Stimulated activated CD4-positive, alpha-beta T cell treated with anti-CD3 and anti-CD28 coated beads, Interleukin-12 subunit alpha, Interleukin-12 subunit beta, amount 100 ng/mL, for 48 hours (primary cell): ENCODE measurements at regions not wholly inside any gene's neighbourhood (a gene's known extent, or its start where the extent isn't known, plus 50 kb on each side); places are given as distances from the start of the nearest gene placed in this dataset.
"Not testable (repeated sequence)": the region's sequence is repeated elsewhere in the genome, so short reads cannot be mapped to it uniquely, and the experiment has no call there.

Experiments used
- DNase-seq, 3 donors: peaks; one replicate each; pipeline ENCODE4 v3.0.0-alpha.2; 2020; ENCODE audit warnings: low read depth in 2 of 3, low spot score in 1 of 3

DNA sequence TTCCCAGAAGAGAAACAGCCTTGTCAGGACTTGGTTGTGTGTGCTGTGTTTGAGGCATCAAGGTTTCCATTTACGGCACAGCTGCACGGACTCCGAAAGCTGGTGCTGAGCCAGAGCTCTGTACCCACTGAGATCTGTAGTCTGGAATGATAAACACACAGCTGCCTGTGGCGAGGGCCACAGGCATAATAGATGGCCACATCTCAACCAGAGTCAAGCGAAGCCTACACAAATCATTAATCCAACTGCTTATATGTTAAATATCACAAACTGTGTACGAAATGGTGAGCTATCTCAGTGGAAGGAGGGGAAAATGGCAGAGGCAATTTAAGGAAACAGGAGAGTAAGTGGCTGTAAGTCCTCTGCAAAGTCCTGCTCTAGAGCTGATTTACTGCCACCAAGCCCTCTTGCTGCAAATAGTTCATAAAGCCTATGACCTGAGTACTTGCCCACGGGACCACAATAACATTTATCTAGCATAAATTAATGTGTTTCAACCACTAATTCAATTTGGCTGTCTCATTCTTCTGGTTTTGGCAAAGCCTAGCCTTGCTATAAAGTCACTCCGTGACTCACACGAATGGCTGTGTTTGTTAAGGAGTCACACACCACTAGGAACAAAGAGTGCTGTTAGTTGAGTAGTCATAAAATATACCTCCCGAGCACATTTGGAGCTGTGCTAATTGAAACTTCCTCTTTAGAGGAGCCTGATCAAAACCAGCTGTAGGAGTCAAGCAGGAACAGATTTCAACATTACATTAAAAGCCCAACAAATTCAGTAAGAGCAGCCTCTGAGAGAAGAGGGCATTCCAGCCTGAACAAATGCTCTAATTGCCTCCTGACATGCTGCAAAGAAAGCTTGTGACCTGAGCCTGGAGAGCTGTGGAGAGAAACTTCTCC, 738.6 kb upstream of the ZNF608 start:
- DNase-seq, result no peak

DNA sequence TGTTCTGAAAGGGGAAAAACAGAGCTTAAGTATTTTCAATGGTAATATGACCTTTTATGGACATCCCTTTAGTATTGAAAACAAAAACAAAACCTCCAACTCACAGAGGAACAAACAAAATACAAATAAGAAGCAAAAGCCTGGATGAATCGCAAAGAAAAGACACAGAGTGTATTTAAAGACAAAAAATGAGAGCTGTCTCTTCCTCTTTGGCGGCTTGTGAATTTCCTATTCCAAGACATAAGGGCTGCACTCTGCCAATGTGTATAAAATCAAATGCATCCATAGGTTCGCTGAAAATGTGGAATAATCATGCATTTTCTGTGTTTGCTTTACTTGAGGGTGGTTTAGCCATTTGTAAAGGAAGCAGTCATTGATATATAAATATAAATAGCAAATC, 739.3 kb upstream of the ZNF608 start:
- DNase-seq, result no peak

DNA sequence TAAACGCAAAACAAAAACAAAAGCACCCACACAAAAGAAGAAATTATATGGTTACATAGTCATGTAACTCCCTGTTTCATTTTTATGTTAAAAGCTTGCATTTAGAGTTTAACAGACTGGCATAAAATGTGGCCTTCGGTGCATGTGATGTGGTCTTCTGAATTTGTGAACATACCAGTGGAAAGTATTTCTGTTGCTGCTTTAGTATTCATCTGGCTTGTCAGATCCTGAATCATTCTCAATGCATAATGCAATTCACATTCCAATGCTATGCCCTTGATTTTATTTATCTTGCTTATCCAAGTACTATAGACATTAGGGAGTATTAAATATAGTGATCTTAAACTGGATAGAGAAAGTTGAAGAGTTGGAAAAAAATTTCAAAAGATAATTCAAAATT, 740.2 kb upstream of the ZNF608 start:
- no peak for DNase-seq

DNA sequence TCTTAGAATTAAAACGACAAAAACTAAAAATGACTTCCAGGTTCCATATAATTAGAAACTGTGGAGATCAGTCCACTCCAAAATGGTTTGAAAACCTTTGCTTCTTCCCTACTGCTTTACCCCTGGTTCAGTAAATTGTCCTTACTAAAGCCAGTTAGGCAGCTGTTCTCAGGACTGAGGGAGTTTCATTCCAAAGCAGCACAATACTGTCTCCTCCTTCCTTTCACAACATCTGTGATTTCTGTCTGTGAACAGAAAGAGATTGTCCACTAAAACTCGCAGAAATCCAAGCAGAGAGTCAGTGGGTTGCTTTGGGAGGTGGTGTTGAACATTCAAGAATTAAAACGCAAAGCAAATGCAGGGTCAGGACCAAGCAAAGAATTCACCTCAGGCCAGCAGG, 740.8 kb upstream of the ZNF608 start:
- no peak for DNase-seq

DNA sequence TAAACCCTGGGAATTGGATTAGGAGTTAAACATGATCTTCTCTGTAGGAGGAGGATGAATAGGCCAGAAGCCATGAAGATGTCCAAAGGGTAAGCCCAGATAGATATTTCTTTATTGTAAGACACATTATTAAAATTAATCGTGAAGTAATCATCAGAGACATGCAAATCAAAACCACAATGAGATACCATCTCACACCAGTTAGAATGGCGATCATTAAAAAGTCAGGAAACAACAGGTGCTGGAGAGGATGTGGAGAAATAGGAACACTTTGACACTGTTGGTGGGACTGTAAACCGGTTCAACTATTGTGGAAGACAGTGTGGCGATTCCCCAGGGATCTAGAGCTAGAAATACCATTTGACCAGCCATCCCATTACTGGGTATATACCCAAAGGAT, 741.2 kb upstream of the ZNF608 start:
- DNase-seq, result not testable (repeated sequence)

DNA sequence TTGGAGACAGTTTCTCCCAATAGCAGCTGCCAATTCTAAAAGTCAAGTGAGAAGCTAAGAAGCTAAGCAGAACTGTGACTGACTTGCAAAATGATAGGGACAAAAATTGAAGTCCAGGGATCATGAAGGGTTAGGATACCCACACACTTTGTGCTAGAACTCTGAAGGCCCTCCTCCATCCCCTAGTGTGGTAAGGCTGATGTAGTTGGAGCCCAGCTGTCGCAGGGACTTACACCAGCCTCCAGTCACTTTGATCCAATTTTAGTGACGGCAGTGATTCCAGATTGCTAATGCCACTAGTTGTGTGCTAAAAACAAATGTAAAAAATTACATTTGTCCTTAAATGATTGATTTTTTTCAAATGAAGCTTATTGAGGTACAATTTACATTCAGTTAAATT, 742.7 kb upstream of the ZNF608 start:
- no peak for DNase-seq

DNA sequence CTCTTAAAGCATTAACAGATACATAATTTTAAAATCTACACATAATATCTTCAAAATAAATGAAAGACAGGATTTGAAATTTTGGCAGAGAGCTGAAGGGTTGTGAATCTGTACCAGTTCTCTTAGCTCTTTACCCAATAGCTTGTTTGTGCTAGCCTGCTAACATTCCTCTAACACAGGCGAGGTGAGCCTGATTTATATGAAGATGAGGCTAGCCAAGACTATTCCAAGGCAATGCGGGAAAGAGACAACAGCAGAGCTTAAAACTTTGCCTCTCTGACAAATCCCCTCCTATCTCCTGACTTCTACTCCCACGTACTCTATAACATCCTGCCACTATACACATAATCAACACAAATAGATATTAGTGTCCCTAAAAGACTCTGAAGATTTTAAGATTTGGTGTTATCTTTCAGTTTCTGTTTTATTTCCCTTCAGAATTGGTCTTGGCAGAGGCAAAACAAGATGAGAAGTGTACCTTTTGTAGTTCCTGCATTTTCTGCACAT, 745.6 kb upstream of the ZNF608 start:
- DNase-seq, result no peak

DNA sequence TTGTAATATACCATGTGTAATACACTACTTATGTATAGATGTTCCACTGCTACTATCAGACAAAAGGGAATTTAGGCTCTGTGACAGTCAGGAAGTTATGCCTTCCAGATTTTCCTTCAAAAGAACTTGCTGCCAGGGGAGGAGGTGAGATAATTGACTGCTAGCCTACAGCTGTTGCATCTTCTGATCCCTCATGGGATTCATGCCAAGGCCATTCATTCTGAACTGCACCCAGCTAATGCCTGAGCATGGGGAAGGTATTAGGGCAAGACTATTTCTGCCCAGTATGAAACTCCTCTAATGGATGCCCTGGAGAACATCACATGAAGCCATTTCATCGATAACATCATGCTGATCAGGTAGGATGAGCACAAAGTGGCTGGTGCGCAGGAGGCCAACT, 746.5 kb upstream of the ZNF608 start:
- no peak for DNase-seq

DNA sequence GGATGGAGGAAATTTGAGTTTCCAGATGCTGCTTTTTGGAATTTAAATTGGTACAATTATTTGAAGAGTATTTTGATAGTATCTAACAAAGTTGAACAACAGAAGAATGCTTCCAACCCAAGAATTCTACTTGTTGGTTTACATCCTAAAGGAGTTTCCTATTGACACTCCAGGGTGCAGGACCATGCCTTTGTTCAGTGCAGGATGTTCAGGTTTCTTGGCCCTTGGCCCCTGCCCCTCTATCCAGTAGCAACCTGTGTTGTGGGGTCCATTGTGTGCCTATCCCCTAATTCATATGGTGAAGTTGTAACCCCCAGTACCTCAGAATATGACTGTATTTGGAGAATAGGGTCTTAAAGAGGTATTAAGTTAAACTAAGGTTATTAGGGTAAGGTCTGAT, 750.0 kb upstream of the ZNF608 start:
- DNase-seq, result no peak

DNA sequence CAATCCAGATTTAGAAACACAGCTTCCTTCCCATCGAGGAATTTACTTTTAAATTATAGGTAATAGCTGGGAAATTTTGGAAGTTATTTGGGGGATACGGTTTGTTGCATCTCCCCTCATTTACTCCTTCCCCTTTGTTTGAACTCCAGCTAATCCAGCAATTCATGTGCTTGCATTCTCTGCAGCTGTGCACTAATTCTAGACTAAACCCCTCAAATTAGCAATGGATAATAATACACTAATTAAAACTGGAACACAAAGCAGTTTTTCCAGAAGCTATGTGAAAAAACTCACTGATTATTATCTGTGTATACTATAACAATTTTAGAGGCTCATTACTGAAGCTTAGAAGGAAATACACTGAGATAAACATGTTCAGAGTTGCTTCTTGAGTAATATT, 751.2 kb upstream of the ZNF608 start:
- DNase-seq, result no peak

DNA sequence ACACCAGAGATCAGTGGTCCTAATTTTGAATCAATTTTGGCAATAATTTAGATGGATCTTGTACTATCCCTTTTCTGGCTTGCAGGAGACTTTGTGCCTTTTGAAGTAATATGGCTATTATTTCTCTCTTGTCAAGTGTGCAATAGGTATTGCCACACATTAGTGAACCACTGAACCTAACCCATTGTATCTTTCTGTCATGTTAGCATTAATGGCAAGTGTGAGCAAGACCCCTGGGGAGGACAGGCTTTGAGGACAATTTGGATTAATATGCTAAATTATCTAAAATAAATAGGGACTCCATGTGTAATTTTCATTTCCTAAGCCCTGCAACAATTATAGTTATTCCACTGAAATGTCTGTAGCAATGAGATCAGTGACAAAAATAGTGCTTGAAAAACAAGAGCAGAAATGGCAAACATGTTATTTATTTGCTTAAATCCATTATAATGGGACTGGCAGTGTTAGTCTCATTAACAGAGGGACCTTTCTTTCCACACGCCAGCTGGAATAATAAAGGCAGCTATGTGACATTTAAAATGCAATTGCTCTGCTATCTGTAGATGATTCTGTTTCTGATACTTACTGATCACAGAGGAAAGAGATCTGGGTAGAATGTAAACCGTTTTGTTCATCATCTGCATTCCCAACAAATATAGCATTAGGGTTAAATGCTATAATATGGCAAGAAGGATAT, 753.3 kb upstream of the ZNF608 start:
- DNase-seq, result no peak

DNA sequence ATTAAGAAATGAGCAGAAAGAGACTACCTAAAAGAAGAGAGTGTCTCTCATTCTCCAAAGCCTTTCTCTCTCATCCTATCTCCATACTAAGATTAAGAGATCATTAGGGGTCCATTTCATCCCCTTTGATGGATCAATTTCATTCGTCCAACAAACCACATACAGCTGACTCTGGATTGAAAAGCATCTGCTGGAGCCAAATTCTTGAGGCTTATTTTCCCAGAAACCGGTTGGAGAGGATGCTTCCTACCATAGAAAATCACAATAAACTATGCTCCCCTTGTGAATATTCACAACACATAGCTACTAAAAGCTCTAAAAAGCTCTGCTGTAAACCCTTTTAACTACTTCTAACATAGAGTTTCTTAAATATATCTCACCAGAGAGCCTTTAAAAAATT, 755.0 kb upstream of the ZNF608 start:
- no peak for DNase-seq

DNA sequence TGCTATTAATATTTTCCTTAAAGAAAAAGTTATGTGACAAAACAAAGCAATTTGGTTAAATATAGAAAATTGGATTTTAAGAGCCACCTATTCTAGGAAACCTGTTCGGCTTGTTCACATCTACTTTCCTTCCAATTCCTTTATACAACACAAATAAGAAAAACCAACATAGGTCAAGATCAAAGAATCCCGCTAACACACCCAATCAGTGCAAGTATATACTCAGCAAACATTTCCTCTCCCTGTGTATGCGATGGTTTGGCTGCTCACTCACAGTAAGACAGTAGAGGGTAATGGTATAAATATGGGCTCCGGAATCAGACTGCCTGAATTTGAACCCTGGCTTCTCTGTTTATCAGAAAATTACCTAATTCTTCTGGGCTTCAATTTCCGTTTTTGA, 757.5 kb upstream of the ZNF608 start:
- DNase-seq, result no peak

DNA sequence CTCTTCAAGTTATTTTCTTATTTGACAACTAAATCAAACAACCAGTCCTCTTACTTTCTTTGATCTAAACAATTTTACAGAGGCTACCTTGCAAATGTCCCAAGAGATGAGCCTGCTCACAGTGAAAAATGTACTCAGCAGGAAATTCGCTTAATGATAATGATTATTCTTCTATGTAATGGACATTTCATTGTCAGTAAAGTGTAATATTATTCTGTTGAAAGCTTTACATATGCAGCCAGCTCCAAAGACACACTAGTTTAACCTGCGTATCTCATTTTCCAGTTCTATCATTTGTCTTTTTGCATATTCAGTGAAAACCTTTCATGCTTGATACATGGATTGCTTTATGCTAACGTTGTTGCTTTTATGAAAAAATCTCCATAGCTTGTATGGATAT, 758.7 kb upstream of the ZNF608 start:
- no peak for DNase-seq

DNA sequence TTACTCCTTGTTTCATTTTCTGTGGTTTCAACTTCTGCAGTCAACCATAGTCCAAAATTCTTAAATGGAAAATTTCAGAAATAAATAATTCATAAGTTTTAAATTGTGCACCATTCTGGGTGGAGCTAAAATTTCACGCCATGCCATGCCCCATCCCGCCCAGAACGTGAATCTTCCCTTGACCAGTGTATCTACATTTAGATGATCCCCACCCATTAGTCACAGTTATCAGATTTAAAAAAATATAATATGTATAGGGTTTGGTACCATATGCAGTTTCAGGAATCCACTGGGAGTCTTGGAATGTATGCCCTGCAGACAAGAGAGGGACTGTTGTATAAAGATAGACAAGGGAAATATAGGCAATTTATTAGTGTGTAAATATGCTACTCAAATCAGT, 759.7 kb upstream of the ZNF608 start:
- DNase-seq, result no peak

DNA sequence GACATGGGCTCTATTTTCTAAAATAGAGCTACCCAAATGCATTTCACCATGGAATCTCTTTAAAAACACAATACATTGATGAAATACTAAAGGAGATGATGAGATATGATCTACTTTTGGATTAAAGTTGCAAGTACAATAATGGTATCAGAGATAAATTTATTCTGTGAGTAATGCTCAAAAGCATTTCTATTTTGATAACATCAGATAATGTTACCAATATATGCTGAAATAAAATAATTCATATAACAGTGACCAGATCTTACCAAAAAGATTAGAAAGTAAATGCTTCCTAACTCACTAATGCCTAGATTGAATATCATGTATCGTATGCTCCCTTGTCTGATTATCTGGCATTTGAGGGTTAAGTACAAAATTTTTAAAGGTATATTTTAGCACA, 761.8 kb upstream of the ZNF608 start:
- no peak for DNase-seq

DNA sequence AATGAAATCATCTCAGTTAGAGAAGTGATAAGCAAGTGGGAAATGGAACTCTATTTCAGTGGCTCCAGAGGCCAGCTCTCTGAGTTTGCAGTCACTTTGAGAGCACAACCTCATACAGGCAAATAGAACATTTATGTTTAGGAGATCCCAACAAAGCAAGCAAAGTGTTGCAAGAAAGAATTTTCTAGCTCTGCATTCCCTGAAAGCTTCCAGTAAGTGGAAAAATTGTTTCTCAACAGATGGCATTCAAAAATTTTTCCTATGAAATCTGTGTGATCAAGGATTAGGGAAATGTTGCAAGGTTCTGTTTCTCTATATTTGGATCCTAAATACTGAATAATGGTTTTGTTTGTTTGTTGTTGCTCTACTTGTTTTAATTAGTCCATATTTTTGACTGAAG, 764.2 kb upstream of the ZNF608 start:
- no peak for DNase-seq

DNA sequence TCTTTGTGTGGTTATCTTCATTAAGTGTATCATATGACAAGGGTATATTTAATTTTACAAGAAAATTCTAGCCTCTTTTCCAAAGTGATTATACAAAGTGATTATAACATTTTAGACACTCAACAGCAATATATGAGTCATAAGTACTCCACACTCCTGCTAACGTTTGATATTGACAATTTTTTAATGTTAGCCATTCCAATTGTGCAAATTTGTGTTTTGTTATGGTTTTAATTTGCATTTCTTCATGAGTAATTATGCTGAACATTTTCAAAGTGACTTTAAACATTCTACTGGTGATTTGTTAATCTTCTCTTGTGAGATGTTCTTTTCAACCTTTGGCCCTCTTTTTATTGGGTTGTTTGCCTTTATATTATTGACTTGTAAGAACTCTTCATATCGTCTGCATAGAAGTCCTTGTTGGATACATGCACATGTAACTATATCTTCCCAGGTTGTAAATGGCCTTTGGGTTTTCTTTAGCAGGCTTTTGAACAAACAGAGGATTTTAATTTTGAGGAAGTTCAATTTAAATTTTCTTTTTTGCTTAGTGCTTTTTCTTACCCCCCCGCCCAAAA, 771.6 kb upstream of the ZNF608 start:
- DNase-seq, result no peak

DNA sequence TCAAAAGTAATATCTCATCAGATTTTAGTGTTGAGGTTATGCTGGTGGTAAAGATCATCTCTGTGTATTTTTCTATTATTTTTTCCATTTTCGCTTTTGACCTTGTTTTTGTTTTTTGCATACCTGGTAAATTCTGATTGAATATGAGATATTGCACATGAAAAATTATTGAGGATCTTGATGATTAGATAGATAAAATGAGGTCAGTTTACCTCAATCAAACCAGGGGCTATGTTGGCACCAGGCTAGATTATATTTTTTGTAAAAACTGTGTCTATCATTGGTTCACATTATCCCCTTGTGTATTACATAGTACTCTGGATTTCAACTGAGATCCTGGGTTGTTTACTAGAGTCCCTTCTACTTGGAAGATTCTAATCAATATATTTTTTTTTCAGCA, 774.9 kb upstream of the ZNF608 start:
- no peak for DNase-seq

DNA sequence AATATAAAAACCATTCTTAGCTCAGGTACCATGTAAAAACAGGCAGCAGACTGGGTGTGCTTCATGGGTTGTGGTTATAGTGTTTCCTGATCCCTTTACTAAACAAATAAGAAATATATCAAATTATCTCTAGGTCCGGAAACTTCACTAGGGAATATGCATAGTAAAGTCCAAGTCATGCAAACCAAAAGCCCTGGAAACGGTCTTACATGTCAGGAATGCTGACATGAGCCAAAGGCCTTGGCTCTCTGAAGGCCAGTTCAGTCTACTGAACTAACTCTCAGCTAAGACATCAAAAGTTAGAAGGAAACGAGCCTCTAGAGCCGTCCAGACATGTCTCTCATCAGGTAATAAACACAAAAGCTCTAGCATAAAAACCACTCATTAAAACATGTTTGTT, 778.9 kb upstream of the ZNF608 start:
- DNase-seq, result no peak

DNA sequence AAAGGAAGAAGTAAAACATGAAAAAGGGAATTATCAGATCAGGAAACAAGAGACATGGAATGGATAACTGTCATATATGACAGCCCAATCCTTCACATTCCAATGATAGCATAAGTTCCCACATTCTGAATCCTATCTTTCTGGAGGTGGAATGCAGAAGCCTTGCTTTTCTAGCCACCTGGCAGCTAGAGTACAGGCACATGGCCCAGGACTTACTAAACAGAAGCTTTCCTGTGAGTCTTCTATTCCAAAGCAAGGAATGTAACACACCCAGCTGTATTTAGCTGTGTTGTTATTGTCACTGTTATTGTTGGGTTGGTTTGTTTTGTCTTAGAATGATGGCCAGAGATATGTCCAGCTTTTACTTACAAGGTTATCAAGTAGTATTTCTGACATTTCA, 780.5 kb upstream of the ZNF608 start:
- no peak for DNase-seq

DNA sequence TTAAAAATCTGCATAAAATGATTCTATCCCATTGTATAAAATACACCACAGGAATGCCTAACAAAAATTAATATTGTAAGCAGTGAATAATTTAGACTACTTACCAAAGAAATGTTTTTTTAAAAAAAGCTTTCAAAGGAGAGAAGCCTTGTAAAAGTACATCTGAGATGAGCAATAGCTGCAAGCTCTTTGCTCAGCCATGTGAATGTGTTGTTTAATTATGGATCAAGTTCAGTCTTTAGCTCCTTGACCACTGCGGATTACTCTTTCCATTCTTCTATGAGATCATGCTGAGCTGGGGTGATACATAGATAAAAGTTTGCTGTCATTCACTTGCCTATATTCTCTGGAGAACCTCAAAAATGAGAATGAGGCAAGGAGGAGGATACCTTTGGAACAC, 782.4 kb upstream of the ZNF608 start:
- DNase-seq, result no peak
